Tibial nerve (tissue), 4 donors: ENCODE measurements at regions not wholly inside any gene's neighbourhood (a gene's known extent, or its start where the extent isn't known, plus 50 kb on each side); places are given as distances from the start of the nearest gene placed in this dataset.
A peak's percentile ranks its signal among the peaks of the same experiment; 100 is the strongest.

ENCODE experiments used
- DNase-seq, 2 donors: peaks; one replicate each; pipeline ENCODE4 v3.0.0-alpha.2; 2019; ENCODE audit warnings: low spot score in 2 of 2
- H3K27ac ChIP-seq, 4 donors: fragments of 200-600 bp; sonication (generic) in 3 of 4; one replicate each; pipeline ENCODE4 v1.5.1; 2017 to 2019; ENCODE audit warnings: mild to moderate bottlenecking in 1 of 4
- H3K27me3 ChIP-seq, 2 donors: fragments of 200-600 bp; sonication (generic) in 1 of 2; one replicate each; pipeline versions ENCODE4 v1.5.1 to v1.6.0; 2017 to 2019
- H3K36me3 ChIP-seq, 3 donors: fragments of 200-600 bp; sonication (generic); one replicate each; pipeline ENCODE4 v1.5.1; 2018 to 2019
- H3K4me1 ChIP-seq, 4 donors: fragments of 200-600 bp; sonication (generic) in 3 of 4; one replicate each; pipeline ENCODE4 v1.5.1; 2017 to 2019
- H3K4me3 ChIP-seq, 4 donors: fragments of 200-600 bp; sonication (generic) in 3 of 4; one replicate each; pipeline ENCODE4 v1.5.1; 2017 to 2019; ENCODE audit warnings: mild to moderate bottlenecking in 1 of 4, moderate library complexity in 1 of 4
- H3K9me3 ChIP-seq, 4 donors: fragments of 200-600 bp; sonication (generic) in 3 of 4; one replicate each; pipeline ENCODE4 v1.5.1; 2017 to 2019
- EP300 ChIP-seq, 2 donors: sonication (generic); formaldehyde crosslinking; IDR thresholded peaks; one replicate each; pipeline ENCODE4 v1.6.1; 2017; ENCODE audit warnings: antibody characterized with exemption in 2 of 2, mild to moderate bottlenecking in 1 of 2
- POLR2A ChIP-seq, 2 donors: fragments of 450-650 bp; IDR thresholded peaks; one replicate each; pipeline ENCODE4 v1.6.1; 2017; ENCODE audit warnings: antibody characterized with exemption in 2 of 2, mild to moderate bottlenecking in 2 of 2, moderate library complexity in 2 of 2
- WGBS, 2 donors: methylation state at CpG; one replicate each; pipeline ENCODE4 v1.1.5; 2018; 5-methylcytosine and 5-hydroxymethylcytosine counted together
- TF ChIP-seq, protein P1 (sequence below), 5 experiments: fragments of 200-600 bp in 3 of 5; fragments of 450-650 bp in 2 of 5; sonication (generic) in 3 of 5; IDR thresholded peaks; one replicate each; pipeline ENCODE4 v1.5.1; 2016 to 2019; ENCODE audit warnings: antibody characterized with exemption in 5 of 5, mild to moderate bottlenecking in 3 of 5, moderate library complexity in 2 of 5

- no peak for DNase-seq
- Histone ChIP-seq H3K36me3 (no peaks in the 10 kb centered on the region), H3K4me1 (peaks cover 0 to 29% (median 10%) of the 10 kb centered on the region in 4 donors), H3K27me3 (no peaks in the 10 kb centered on the region), H3K4me3 (no peak overlapping the region), H3K9me3 (peaks cover 0 to 5% (median 0%) of the 10 kb centered on the region in 4 donors), H3K27ac (peak overlapping the region in 2 of 4 donors; percentile 18 to 64)
- TF ChIP-seq EP300 (IDR thresholded peaks at IDR 0.05) (no peak), POLR2A (IDR thresholded peaks at IDR 0.05) (no peak)
- TF ChIP-seq, protein P1, sequence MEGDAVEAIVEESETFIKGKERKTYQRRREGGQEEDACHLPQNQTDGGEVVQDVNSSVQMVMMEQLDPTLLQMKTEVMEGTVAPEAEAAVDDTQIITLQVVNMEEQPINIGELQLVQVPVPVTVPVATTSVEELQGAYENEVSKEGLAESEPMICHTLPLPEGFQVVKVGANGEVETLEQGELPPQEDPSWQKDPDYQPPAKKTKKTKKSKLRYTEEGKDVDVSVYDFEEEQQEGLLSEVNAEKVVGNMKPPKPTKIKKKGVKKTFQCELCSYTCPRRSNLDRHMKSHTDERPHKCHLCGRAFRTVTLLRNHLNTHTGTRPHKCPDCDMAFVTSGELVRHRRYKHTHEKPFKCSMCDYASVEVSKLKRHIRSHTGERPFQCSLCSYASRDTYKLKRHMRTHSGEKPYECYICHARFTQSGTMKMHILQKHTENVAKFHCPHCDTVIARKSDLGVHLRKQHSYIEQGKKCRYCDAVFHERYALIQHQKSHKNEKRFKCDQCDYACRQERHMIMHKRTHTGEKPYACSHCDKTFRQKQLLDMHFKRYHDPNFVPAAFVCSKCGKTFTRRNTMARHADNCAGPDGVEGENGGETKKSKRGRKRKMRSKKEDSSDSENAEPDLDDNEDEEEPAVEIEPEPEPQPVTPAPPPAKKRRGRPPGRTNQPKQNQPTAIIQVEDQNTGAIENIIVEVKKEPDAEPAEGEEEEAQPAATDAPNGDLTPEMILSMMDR (IDR thresholded peaks at IDR 0.05): no peak
- 35 to 49% methylated on average over 3 of the region's 3 CpGs for WGBS, 2 donors
Measured at GRCh38 chr9:571066-571465, 270.4 kb upstream of the DMRT1 start.

DNA sequence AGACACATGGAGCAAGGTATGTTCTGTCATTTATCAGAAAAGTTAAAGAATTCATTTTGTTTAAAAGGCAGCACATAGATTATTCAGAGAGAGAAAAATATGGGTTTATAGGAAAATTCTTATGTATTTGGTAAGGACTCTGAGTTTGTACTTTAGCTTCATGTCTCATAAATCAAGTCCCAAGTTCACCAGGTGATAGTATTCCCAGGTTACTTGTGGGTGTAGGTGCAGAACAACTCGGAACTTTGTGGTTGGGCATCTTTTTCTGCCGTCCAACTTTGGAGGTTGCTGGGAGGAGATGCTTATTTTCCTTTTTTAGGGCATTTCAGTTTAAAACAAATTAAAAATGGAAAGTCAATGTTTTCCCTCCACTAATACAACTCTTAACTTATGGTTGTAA lies 269.8 kb upstream of the DMRT1 start:
- Histone ChIP-seq H3K27me3 (no peaks in the 10 kb centered on the region), H3K36me3 (no peaks in the 10 kb centered on the region), H3K9me3 (peaks cover 0 to 5% (median 0%) of the 10 kb centered on the region in 4 donors), H3K4me3 (no peak overlapping the region), H3K27ac (no peak overlapping the region), H3K4me1 (peaks cover 0 to 29% (median 10%) of the 10 kb centered on the region in 4 donors)
- 86 to 95% methylated on average over 2 of the region's 2 CpGs for WGBS, 2 donors
- no peak for DNase-seq
- no peak for TF ChIP-seq POLR2A (IDR thresholded peaks at IDR 0.05)
- no peak for TF ChIP-seq EP300 (IDR thresholded peaks at IDR 0.05)
- TF ChIP-seq, protein P1 (IDR thresholded peaks at IDR 0.05): no peak

GRCh38 chr9:573691-574410 lies 267.6 kb upstream of the DMRT1 start:
- TF ChIP-seq, protein P1 (IDR thresholded peaks at IDR 0.05): no peak
- TF ChIP-seq EP300 (IDR thresholded peaks at IDR 0.05) (no peak), POLR2A (IDR thresholded peaks at IDR 0.05) (no peak)
- peaks cover 0 to 29% (median 10%) of the 10 kb centered on the region in 4 donors for H3K4me1 ChIP-seq
- DNase-seq: no peak
- H3K27me3 ChIP-seq: no peaks in the 10 kb centered on the region
- WGBS, 2 donors: 42 to 51% methylated on average over 10 of the region's 10 CpGs
- H3K36me3 ChIP-seq: no peaks in the 10 kb centered on the region
- no peaks in the 10 kb centered on the region for H3K9me3 ChIP-seq
- H3K4me3 ChIP-seq: no peak overlapping the region
- H3K27ac ChIP-seq: no peak overlapping the region

- Histone ChIP-seq H3K4me3 (no peak overlapping the region), H3K4me1 (peaks cover 0 to 23% (median 10%) of the 10 kb centered on the region in 4 donors), H3K27me3 (no peaks in the 10 kb centered on the region), H3K27ac (no peak overlapping the region), H3K36me3 (peaks cover 0 to 3% (median 0%) of the 10 kb centered on the region in 3 donors), H3K9me3 (no peaks in the 10 kb centered on the region)
- 59 to 70% methylated on average over 1 of the region's 1 CpG for WGBS, 2 donors
- no peak for DNase-seq
- TF ChIP-seq, protein P1 (IDR thresholded peaks at IDR 0.05): no peak
- TF ChIP-seq POLR2A (IDR thresholded peaks at IDR 0.05) (no peak), EP300 (IDR thresholded peaks at IDR 0.05) (no peak)
Measured at GRCh38 chr9:575139-575538, 266.4 kb upstream of the DMRT1 start.

- TF ChIP-seq POLR2A (IDR thresholded peaks at IDR 0.05) (no peak), EP300 (IDR thresholded peaks at IDR 0.05) (no peak)
- TF ChIP-seq, protein P1 (IDR thresholded peaks at IDR 0.05): no peak
- no peak overlapping the region for H3K27ac ChIP-seq
- H3K4me1 ChIP-seq: peaks cover 0 to 6% (median 0%) of the 10 kb centered on the region in 4 donors
- H3K27me3 ChIP-seq: no peaks in the 10 kb centered on the region
- H3K36me3 ChIP-seq: peaks cover 0 to 13% (median 0%) of the 10 kb centered on the region in 3 donors
- no peaks in the 10 kb centered on the region for H3K9me3 ChIP-seq
- 96 to 98% methylated on average over 19 to 38 of the region's 39 CpGs for WGBS, 2 donors
- no peak overlapping the region for H3K4me3 ChIP-seq
- no peak for DNase-seq
Measured at GRCh38 chr9:580652-581342, 260.7 kb upstream of the DMRT1 start.
